AG10803 (cell line): ENCODE measurements at regions not wholly inside any gene's neighbourhood (a gene's known extent, or its start where the extent isn't known, plus 50 kb on each side); places are given as distances from the start of the nearest gene placed in this dataset.

Experiments
- DNase-seq: peaks from one replicate; pipeline ENCODE4 v3.0.0; 2010; ENCODE audit warnings: low read depth
- H3K4me3 ChIP-seq: 2 replicates; pipeline ENCODE4 v1.5.1; 2011; ENCODE audit warnings: mild to moderate bottlenecking, low read length, control low read depth
- CTCF ChIP-seq: conservative IDR thresholded peaks from 2 replicates; pipeline ENCODE4 v1.5.1; 2011; ENCODE audit warnings: mild to moderate bottlenecking, low read length, control low read depth, inconsistent platforms

GRCh38 chr20:56924292-56925081, 295.4 kb downstream of the TFAP2C start:
- TF ChIP-seq CTCF = no peak
- H3K4me3 ChIP-seq = no peak overlapping the region
- DNase-seq = no peak

- H3K4me3 ChIP-seq = peak overlapping the region; percentile 9
- DNase-seq = no peak
- TF ChIP-seq CTCF = no peak
These were observed 296.1 kb downstream of the TFAP2C start for GRCh38 chr20:56925082-56925830.

GRCh38 chr20:56925831-56926170, 296.7 kb downstream of the TFAP2C start:
- TF ChIP-seq CTCF = no peak
- DNase-seq = no peak
- peak overlapping the region; percentile 9 for H3K4me3 ChIP-seq

GRCh38 chr20:56926501-56926900, 297.4 kb downstream of the TFAP2C start:
- H3K4me3 ChIP-seq = no peak overlapping the region
- TF ChIP-seq CTCF = no peak
- DNase-seq = no peak

GRCh38 chr20:56927127-56927526, 298.0 kb downstream of the TFAP2C start:
- no peak for TF ChIP-seq CTCF
- no peak overlapping the region for H3K4me3 ChIP-seq
- DNase-seq = no peak

GRCh38 chr20:56928007-56928406, 298.9 kb downstream of the TFAP2C start:
- TF ChIP-seq CTCF = no peak
- DNase-seq = no peak
- H3K4me3 ChIP-seq = no peak overlapping the region

- no peak overlapping the region for H3K4me3 ChIP-seq
- DNase-seq = no peak
- no peak for TF ChIP-seq CTCF
These were observed 300.5 kb downstream of the TFAP2C start for GRCh38 chr20:56929606-56930005.
